ENCODE measurements at regions not wholly inside any gene's neighbourhood (a gene's known extent, or its start where the extent isn't known, plus 50 kb on each side); places are given as distances from the start of the nearest gene placed in this dataset.

DNA sequence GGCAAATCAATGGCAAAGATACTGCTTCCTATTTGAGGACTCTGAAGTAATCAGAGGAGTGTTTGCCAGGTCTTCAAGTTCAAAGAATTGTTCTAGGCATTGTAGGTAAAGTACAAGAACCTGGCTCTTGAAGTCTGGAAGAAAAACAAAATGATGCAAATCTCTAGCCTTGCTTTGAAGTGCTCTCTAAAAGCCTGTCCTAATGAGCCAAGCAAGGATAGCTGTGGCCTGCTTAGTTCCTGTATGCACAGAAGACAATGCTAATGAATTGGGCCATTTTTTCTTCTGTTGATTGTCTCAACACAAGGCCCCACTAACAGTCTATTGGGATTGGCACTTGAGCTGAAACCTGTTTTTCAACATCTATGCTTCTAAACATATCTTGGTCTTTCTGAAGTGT, 165.0 kb upstream of the POU3F2 start:
- no peak for DNase-seq

DNA sequence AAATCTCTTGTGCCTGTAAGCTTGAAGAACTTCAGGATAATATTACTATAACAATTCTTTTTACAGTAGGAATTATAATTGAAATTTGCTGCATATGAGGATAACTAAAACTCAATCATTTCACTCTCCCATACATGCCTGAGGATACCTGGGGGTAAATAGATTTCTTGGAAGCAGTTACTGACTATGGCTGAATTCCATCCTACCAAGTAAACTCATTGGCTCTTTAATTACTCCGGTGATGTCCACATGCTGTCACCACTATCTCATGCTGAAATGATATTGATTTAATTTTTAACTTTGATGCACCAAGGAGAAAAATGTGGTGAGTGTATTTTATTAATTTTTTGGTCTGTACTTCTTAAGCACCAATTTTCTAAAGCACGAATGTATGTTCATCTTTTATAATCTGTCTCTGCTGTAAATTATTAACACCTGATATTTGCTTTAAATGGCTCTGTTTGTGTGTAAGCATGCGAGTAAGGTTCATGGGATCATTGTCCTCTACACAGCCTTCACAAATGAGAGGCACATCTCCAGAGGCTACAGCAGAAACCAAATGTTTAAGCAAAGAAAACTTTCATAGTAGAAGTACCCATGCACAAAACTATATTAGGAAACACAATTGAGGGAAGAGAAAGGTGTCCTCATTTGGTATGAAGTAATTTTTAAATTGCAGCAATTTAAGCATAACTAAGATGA, 164.2 kb upstream of the POU3F2 start:
- DNase-seq: no peak

DNA sequence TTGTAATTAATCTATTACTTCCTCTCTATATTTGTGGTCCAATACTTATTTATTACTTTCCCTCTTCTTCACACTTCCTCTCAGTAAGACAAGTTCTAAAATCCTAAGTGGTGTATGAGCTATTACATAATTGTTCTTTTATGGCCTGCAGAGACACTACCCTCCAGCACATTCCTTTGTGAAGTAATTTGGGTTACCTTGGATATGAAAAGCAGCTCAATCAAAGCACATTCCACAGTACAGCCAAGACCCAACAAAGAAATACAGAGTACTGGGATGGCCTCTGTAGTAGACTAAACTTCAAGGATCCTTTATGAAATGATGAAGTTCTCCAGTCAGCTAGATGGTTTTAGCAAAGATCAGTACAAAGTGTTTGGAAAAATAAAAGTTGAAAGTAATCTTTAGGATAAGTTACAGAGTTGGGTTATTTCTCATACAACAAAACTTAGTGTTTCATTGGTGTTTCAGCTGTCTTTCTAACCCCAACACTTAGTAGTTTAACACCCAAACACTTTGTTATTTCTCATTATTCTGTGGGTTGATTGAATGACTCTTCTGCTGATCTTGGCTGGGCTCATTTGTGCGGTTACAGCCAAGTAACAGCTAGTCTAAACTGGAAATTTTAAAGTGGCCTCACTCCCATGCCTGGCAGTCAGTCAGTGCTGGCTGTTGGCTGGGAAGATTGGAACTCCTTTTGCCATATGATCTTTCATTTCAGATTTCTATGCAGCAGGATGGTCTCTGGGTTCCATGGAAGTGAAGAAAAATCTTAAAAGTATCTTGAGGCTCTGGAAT, 161.5 kb upstream of the POU3F2 start:
- DNase-seq: no peak

DNA sequence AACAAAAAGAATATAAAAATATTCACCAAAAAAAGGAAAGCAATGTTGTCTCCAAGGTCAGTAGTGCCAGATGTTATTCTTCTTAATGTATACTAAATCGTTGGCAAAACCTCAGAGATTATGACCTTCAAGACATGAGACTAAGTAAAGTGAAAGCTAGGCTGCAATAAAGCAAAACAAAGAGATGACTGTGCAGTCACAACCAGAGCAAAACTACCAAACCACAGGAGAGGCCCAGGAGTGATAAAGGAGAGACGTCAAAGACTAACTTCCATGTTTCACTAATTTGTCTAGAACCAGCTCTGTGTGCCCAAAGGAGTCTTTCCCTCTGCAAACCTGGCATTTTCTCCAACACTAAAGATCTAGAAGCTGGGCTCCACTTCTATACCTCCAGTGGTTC, 155.9 kb upstream of the POU3F2 start:
- DNase-seq: no peak

DNA sequence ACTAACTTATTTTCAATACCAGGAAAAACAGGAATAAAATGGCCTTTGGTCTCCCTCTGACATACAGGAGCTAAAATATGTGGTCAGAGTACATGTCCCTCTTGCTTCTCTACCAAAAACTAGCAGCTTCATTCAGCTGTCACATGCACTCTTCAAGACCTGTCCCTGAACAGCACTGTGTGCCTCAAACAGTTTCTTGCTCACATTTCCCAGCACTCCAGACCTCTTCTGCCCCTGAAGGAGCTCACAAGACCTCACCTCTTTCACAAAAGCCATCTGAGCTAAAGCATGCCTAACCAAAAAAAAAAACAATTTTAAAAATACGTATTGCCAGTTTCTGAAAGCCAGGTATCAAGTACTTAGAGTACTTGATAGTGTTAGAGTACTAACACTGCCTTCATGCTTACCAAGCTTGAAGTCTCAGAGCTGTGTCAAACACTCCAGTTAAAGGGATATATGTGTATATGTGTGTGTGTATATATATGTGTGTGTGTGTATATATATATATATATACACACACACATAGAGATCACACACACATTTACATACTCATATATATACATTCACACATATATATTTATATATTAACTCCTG, 148.3 kb upstream of the POU3F2 start:
- DNase-seq: no peak

DNA sequence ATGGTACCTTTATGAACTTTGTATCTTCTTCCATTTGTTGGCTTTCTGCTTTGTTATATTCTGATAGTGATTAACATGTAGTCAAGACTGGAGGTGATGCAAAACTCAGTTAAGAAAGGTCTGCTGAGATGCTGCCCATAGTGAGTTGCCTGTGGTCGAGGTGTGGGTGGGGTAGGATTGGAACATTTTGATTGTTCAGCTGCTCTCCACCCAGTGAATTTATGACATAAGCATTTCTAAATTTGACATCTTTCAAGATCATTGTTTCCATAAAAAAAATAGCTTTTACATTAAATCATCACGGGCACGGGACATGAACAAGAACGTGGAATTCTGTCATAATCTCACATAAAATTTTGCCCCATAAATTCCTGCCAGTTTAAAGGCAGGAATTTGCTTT, 146.6 kb upstream of the POU3F2 start:
- DNase-seq: no peak

DNA sequence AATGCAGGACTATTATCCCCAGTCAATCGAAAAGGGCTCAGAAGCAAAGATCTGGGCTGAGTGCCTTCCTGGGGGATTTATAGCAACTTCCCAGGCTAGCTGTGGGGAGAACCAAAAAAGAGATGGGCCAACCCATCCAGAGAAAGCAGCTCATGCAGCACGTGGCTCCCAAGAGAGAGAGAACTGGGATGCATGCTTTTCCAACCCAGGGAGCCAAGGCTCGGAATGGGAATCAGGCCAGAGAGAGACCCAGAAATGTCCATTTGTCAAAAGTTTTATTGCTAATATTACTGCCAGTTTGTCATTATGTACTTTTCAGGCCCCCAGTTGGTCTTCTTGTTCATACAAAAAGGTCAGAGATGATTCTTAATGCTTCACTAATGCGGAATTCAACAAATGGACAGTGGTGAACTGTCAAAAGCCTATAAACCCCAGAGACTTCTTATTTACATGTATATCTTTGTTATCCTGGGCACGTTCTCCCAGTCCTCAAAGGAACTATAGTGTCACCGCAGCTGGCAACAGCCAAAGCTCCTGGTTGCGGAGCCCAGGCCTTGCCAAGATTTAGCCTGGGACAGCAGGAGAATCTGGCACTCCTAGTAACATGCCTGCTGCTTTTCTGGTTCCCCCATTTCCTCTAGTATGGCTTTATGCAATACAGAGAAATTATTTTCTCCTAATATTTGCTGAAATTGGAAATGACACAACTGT, 139.1 kb upstream of the POU3F2 start:
- DNase-seq: no peak

DNA sequence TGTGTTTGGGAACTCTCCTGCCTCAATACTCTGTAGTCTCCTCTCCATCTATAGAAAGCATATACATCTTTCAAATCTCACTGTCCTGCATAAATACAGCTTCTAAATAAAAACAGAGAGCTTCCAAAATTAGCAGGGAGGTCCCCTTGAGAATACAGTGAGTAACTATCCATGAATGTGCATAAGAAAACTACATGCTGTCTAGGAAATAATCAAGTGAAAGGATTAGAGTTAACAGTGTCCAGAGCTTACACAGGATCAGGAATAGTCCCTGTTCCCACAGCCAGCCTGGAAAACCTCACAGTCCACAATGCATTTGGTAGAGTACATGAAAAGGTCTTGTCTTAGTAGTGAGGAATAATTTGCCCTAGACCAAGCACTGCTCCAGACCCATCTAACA, 123.0 kb upstream of the POU3F2 start:
- DNase-seq: no peak

DNA sequence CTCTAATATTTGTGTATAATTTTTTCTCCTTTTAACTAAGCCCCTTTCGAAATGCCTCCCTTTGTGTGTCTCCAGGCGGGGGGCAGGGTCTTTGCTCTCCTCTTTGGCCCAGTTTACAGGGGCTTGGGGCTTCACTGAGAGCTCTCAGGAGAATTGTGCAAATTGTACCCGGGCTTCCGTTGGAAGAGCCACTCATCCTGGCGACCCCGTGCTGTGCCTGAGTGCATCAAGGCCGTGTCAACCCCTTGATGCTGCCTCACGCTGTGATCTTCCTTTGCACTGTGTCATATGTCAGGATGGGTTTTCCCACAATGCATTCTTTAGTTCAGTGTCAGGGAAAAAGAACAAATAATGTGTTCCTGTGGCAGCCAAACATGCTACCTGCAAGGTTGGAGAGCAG, 118.0 kb upstream of the POU3F2 start:
- DNase-seq: no peak

DNA sequence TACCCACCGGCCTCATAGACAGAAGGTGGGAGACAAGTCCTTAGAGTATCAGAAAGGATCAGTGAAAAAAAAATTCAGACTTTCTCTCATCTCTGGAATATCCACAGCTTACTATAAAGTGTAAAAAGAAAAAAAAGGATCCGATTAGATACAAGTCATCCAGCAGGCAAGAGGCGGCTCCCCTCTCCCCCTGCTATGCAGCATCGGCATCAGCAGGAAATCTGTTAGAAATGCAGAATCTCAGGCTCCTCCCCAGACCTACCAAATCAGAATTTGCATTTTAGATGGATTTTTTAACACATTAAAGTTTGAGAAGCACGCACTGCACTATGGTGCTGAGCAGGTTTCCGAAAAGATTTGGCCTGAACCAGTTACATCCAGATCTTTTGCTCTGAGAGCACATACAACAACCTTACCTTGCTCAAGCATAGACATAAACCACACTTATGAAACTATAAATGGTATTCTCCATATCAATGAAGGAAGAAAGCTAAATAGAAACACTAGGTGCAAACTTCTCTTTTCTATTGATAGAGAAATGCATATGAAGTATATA, 117.0 kb upstream of the POU3F2 start:
- DNase-seq: no peak

DNA sequence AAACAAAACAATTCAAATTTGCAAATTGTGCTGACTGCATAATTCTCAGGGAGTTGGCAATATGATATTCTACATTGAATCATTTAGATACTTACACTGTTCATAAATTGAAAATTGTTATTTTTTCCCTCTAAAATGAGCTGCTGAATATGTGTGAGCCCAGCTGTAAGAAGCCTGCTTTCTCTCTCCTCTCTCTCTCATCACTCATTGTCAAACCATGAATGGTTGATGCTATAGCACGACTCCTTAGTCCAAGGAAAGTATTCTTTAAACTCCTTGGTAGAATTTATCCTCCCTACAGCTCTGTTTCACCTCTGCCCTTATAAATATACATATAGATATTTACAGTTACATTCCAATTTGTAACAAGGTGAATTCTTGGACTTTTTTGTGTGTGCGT, 116.4 kb upstream of the POU3F2 start:
- no peak for DNase-seq

DNA sequence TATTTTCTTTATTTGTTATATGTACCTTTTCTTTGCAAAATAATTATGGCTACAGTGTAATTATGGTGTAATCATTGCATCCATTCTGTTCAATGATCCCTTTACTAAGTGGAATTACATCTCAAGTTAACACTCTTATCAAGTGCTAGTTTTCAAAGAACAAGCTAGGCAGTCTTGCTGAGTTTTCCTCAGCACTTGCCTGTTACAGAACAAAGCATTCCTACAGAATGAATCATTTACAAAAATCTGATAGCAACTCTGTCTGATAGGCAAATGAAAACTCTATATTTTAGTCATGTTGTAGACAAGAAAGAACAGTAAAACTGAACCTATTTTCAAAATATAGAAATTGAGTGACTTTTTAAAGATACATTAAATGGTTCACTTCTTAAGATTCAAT, 109.8 kb upstream of the POU3F2 start:
- DNase-seq: no peak

DNA sequence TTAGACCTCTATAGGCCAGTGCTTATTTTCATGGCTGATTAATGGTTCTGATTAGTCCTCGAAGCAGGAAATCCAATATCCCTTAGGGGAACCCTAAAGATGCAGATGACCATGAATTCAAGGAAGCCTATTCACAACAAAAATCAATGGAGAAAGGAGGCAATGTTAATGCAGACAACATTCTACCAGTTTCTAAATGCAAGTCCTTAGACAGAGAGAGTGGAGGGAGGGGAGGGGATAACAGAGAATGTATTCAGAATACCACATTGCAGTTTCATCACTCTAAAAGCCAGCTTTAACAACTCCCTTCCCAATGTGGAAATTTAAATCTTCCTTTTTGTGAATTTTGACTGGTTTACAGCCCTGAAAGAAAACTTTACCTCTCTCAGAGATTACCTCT, 87.1 kb upstream of the POU3F2 start:
- no peak for DNase-seq

DNA sequence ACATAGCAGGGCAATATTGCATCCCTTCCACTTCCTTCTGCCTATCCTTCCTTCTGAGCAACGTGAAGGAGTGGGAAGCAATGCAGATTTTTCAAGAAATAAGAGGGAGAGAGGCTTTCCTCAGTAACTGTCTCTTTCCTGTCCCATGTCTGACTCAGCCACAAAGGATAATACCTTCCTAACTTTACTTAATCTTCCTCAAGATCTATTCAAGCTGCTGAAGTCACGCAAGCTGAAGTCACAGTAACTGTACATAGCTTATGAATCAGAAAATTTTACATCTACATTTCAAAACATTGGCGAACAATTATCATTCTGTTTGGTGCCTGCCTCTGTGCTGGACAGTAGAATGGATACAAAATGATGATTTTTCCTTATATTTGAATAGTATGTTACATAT, 86.4 kb upstream of the POU3F2 start:
- no peak for DNase-seq

DNA sequence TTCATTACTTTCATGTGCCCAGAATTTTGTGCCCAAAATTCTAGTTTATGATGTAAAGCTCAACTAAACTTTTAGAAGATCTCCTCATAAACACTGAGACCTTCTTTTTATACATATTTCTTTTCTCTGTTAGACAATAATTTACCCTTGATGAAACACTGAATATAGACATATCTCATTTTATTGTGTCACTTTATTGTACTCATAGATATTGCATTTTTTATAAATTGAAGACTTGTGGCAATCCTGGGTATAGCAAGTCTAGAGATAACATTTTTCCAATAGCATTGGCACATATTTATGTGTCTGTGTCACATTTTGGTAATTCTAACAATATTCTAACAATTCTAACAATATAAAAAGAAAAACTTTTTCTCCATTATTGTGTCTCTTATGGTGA, 74.9 kb upstream of the POU3F2 start:
- DNase-seq: no peak

DNA sequence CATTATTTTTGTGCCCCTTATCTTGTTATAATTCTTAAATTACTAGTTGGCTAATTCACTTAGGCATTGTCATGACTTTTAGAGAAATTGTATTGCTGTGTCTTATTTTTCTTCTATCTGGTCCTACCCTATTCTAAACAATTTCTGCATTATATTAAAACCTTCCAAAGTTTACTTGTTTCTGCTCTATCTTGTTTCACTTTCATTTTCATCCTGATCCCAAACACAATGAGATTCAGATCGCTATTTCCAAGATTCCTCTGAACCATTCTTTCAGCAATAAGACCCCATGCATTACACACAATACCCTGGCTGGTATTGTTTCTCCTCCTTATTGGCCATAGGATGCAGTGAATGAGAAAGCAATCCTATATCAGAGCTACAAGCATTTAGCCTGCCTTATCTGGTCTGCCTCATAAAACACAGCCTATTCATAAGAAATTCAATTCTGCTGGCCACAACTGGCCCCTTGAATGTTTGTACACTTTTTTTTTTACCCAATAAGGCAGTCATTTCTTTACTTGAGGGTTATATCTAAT, 69.9 kb upstream of the POU3F2 start:
- no peak for DNase-seq

DNA sequence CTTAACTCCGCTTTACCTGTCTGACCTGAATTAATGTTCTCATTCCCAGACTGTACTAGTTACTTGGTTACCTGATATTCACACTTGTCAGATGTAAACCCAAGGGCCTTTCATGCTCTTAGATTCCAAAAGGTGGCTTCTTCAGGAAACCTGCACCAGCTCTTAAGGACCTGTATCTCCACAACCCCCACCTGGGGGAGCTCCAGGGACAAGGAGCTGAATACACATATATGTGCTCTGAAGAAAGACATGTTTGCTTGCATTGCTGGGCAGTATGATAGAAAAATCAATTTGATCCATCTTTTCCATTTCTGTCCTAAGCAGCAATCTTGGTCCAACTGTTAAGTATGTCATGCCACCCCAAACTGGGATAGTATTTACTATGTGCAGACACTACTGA, 64.8 kb upstream of the POU3F2 start:
- DNase-seq: no peak

DNA sequence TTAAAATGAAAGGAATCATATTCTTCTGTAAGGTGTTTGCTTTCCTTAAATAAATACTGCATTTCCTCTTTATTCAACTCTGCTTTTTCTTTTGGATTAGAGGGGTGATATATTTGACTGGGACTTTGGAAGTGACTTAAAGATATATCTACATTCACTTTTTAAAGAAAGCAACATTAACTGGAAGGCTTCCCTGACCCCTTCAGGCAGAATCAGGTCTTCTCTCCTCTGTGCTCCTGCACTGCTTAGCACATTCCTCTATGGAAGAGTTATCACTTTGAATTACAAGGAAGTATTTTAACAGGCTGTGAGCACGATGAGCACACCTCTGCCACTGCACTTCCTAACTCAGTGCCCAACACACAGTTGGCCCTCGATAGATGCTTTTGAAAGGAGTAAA, 59.2 kb upstream of the POU3F2 start:
- no peak for DNase-seq

DNA sequence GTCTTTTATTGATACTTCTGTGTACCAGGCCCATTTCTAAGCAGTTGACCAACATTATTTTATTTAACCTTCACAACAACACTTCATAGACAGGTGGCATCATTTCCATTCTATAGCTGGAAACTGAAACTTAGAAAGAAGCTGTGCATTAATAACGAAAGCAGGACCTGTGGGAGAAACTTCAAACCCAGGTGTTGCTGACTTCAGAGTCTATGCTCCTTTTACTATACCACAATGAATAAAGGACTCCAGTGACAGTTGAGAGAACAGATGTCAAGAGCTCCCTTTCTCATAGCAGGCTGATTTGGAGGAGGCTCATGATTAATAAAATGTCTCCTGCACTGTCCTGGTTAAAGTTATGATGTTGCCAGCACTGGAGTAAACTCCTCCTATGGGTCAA, 56.6 kb upstream of the POU3F2 start:
- DNase-seq: no peak

DNA sequence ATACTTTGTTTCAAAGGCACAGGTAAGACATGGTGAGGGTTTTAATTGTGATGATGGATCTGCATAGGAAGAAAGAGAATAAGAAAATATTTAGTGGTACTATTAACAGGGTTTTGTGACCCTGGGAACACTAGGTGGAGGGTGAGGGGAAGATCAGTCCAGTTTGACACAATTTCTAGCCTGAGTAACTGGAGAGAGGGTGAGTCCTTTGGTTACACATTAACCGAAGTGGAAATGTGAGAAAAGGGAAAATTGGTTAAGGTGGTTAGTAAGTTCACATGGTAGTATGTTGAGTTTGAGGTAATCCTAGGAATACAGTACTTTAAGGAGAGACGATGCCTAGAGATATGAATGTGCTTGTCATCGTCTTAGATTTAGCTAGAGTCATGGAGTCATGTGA, 54.8 kb upstream of the POU3F2 start:
- no peak for DNase-seq

DNA sequence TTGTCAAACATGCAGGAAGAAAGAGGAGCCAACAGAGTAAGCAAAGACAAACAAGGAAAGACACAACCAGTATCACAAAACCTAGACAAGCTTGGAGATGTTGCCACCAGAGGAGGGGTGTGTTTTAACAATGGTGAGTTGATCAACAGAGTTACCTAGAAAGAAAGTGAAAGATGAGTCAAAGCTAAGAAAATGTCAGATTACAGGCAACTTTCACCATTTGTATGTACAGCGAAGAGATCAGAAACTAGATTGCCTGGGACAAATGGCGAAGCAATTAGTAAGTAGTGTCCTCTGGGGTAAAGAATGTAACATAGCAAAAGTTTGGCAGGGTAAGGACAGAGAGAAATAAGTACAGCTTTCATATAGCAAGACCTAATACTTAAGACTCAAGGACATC, 51.6 kb upstream of the POU3F2 start:
- DNase-seq: no peak

DNA sequence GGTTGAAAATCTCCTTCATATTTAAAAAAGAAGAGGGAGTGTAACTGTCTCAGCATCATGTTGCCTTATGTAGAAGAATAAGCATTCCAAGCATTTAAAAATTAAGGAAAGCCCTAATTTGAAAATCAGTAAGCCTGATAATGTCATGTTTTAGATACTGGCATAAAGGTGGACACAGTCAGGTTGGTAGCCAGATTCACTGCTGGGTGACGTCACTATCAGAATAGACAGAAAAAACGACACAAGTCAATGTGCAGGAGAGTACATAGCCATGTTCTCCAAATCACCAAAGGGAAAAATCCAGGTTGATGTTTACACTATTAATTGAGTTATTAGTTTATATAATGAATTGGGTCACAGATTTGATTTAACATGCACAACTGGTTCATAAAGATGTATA, 50.8 kb upstream of the POU3F2 start:
- no peak for DNase-seq
